GM19397 (cell line): ENCODE measurements at regions not wholly inside any gene's neighbourhood (a gene's known extent, or its start where the extent isn't known, plus 50 kb on each side); places are given as distances from the start of the nearest gene placed in this dataset.
A peak's percentile ranks its signal among the peaks of the same experiment; 100 is the strongest.
"Not testable (repeated sequence)": the region's sequence is repeated elsewhere in the genome, so short reads cannot be mapped to it uniquely, and the experiment has no call there.

Experiments
- ATAC-seq: cut with Tn5 transposase; IDR thresholded peaks from one replicate; pipeline ENCODE4 v1.9.1; 2021; ENCODE audit warnings: mild to moderate bottlenecking, moderate library complexity; ENCODE audit not compliant: unreplicated experiment

DNA sequence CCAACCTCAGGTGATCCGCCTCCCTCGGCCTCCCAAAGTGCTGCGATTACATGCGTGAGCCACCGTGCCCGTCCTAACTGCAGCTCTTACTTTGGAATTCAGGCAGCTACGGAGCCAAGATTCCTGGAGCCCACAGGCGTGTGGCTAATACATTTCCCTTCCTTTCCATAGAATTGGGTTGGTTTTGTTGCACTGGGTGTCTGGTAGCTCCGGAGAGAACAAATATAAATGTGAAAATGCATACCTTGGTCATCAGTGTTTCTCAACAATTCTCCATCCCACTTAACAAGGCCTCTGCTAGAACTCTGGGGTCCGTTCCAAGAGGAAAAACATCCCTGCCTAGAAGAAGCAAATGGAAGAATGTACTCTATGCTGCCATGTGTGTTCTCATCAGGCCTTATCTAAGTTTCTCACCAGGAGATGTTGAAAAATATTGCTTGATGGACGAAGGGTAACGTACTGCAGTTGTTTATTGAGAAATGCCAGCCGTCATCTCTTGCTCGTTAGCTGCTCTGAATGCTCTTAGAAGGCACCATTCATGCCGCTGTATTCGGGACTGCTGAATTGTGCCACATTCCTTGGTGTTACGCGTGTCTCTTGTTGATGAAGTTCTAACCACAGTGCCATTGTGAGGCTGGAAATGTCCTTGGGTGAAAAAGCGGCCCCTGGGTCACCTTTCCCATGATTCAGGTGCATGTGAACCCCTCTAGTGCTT lies 50.5 kb upstream of the CD99 start:
- ATAC-seq, result no peak

DNA sequence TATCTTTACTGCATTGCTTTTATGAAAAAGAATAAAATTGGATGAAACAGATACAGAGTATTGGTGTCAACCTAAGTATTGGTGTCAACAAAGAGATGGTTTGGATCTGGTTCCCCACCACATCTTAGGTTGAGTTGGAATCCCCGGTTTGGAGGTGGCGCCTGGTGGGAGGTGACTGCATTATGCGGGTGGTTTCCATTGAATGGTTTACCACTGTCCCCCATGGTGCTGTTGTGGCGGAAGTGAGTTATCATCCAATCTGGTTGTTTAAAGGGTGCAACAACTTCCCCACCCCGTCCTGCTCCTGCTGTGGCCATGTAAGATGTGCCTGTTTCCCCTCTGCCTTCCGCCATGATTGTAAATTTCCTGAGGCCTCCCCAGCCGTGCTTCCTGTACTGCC lies 52.8 kb upstream of the CD99 start:
- ATAC-seq, result no peak

DNA sequence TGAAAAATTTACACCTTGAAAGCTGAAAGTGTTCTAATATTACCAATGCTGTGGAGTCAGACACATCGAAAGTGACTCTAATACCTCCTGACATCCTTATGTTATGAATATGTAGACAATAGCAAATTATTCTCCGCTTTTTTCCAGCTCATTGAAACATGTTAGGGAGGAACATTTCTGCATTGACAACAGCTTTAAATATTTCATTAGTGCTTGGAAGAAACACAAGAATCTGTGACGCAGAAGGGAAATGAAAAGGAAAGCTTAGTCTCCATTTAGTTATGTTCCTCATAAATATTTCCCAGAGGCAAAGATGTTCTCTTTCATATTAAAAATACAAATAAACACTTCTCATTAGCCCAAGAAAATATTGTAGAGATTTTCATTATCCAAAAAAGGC lies 55.8 kb upstream of the CD99 start:
- no peak for ATAC-seq

DNA sequence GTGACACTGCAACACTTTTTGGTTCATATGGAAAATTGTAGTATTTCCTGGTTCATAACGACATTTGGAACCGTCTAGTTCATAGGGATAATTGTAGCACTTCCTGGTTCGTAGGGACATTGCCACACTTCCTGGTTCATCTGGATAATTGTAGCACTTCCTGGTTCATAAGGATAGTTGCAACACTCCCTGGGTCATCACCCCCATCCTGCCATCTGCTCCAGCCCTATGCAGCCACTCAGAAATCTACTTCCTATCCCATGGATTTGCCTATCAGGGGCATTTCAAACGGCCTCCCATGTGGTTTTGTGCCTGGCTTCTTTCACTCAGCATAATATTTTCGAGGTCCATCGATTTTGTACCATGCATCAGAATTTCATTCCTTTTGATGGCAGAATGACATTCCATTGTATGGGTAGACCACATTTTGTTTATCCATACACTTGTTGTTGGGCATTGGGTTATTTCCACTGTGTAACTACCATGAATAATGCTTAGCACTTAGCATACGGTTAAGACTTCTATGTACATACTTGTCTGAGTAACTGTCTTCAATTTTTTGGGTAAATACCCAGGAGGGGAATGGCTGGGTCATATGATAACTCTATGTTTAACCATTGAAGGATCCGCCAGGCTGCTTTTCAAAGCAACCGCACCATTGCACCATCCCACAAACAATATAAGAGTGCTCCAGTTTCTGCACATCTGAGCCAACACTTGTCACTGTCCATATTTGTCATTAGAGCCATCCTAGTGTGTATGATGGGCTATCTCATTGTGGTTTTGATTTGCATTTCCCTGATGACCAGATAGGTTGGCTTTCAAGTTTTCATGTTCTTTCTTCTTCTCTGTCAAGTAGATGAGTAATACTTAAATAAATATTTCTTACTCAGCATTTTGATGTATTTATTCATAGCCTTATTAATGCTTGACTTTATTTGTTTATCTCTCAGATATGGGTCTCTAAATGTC lies 58.3 kb upstream of the CD99 start:
- no peak for ATAC-seq

DNA sequence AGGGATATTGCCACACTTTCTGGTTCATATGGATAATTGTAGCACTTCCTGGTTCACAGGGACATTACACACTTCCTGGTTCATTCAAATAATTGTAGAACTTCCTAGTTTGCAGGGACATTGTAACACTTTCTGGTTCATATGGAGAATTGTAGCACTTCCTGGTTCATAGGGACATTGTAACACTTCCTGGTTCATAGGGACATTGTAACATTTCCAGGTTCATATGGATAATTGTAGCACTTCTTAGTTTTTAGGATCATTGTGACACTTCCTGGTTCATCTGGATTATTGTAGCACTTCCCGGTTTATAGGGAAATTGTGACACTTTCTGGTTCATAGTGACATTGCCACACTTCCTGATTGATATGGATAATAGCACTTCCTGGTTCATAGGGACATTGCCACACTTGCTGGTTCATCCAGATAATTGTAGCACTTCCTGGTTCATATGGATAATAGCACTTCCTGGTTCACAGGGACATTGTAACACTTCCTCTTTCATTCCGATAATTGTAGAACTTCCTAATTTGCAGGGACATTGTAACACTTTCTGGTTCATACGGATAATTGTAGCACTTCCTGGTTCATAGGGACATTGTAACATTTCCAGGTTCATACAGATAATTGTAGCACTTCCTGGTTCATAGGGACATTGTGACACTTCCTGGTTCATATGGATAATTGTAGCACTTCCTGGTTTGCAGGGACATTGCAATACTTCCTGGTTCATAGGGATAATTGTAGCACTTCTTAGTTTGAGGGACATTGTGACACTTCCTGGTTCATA lies 59.2 kb upstream of the CD99 start:
- no peak for ATAC-seq

DNA sequence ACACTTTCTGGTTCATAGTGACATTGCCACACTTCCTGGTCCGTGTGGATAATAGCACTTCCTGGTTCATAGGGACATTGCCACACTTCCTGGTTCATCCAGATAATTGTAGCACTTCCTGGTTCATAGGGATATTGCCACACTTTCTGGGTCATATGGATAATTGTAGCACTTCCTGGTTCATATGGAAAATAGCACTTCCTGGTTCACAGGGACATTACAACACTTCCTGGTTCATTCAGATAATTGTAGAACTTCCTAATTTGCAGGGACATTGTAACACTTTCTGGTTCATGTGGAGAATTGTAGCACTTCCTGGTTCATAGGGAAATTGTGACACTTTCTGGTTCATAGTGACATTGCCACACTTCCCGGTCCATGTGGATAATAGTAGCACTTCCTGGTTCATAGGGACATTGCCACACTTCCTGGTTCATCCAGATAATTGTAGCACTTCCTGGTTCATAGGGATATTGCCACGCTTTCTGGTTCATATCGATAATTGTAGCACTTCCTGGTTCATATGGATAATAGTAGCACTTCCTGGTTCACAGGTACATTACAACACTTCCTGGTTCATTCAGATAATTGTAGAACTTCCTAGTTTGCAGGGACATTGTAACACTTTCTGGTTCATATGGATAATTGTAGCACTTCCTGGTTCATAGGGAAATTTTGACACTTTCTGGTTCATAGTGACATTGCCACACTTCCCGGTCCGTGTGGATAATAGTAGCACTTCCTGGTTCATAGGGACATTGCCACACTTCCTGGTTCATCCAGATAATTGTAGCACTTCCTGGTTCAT lies 60.0 kb upstream of the CD99 start:
- ATAC-seq, result not testable (repeated sequence)

DNA sequence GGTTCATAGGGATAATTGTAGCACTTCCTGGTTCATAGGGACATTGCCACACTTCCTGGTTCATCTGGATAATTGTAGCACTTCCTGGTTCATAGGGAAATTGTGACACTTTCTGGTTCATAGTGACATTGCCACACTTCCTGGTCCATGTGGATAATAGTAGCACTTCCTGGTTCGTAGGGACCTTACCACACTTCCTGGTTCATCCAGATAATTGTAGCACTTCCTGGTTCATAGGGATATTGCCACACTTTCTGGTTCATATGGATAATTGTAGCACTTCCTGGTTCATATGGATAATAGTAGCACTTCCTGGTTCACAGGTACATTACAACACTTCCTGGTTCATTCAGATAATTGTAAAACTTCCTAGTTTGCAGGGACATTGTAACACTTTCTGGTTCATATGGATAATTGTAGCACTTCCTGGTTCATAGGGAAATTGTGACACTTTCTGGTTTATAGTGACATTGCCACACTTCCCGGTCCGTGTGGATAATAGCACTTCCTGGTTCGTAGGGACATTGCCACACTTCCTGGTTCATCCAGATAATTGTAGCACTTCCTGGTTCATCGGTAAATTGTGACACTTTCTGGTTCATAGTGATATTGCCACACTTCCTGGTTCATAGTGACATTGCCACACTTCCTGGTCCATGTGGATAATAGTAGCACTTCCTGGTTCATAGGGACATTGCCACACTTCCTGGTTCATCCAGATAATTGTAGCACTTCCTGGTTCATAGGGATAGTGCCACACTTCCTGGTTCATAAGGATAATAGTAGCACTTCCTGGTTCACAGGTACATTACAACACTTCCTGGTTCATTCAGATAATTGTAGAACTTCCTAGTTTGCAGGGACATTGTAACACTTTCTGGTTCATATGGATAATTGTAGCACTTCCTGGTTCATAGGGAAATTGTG lies 60.8 kb upstream of the CD99 start:
- not testable (repeated sequence) for ATAC-seq

DNA sequence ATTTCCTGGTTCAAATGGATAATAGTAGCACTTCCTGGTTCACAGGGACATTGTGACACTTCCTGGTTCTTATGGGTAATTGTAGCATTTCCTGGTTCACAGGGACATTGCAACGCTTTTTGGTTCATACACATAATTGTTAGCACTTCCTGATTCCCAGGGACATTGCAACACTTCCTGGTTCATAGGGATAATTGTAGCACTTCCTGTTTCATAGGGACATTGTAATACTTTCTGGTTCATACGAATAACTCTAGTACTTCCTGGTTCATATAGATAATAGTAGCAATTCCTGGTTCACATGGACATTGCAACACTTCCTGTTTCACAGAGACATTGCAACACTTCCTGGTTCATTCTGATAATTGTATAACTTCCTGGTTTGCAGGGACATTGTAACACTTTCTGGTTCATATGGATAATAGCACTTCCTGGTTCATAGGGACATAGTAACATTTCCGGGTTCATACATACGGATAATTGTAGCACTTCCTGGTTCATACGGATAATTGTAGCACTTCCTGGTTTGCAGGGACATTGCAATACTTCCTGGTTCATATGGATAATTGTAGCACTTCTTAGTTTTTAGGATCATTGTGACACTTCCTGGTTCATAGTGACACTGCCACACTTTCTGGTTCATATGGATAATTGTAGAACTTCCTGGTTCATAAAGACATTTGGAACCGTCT lies 61.6 kb upstream of the CD99 start:
- ATAC-seq, result no peak

DNA sequence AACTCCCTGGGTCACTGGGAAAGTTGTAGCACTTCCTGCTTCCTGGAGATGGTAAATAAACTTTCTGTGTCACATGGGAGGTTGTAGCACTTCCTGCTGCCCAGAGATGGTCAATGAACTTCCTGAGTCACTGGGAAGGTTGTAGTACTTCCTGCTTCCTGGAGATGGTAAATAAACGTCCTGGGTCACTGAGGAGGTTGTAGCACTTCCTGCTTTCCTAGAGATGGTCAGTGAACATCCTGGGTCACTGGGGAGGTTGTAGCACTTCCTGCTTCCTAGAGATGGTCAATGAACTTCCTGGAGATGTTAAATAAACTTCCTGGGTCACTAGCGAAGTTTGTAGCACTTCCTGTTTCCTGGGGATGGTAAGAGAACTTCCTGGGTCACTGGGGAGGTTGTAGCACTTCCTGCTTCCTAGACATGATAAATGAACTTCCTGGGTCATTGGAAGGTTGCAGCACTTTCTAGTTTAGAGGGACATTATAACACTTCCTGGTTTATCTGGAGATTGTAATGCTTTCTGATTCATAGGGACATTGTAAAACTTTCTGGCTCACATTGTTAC lies 62.3 kb upstream of the CD99 start:
- no peak for ATAC-seq

DNA sequence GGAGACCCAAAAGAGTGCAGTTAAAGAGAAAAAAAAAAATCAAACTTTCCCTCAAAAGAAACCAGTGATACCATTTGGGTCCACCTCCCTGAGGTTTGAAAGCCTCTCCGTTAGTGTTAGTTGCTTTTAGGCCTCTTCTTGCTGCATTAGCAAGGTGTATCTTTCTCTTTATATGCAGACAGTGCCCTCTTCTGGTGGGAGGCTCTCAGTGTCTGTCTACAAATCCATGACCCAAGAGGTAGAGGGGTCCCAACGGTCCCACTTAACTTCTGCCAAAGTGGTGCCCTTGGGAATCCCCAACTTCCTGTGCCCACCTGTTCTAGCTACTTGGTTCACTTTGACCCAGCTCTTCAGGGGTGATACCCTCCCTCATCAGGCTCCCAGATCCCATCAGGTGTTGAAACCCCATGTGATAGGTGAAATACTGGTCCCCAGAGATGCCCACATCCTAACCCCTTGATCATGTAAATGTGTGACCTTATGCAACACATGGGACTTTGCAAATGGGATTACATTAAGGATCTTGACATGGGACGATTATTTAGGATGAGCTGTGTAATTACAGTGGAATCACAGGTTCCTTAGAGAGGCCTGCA lies 63.7 kb upstream of the CD99 start:
- ATAC-seq, result peak; percentile 48

DNA sequence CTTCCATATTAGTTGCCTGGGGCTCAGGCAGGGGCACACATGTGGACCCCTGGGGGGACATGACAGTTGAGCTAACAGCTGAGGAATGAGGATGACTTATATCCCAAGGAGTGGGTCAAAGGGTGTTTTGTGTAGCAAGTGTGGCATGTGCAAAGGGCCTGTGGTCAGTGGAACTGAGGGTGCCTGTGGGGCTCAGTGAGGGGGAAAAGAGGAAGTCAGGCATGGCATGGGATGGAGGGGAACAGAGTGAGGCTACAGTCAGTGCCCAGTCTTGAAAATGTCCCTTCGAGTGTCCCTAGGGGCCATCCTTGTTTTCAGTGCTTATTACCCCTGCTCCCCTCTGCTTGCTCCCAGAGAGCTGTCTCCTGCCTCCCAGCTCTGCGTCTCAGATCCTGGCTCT lies 64.3 kb upstream of the CD99 start:
- ATAC-seq, result no peak

DNA sequence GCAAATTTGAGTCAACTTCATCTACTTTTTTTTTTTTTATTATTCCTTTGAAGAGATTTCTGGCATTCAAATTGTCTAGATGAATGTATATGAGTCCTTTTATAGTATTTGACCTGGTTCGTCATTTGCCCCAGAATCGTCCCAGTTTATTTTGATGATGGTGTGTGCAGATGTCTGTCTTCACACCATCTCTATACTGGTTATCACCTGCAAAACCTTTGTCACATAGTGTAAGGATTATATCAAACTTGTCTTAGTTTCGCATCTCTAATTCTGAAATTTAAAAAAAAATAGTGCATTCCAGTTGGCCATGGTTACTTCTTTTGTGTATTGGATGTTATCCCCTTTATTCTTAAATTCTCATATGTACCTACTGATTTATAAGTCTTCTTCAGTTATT lies 70.5 kb upstream of the CD99 start:
- no peak for ATAC-seq

DNA sequence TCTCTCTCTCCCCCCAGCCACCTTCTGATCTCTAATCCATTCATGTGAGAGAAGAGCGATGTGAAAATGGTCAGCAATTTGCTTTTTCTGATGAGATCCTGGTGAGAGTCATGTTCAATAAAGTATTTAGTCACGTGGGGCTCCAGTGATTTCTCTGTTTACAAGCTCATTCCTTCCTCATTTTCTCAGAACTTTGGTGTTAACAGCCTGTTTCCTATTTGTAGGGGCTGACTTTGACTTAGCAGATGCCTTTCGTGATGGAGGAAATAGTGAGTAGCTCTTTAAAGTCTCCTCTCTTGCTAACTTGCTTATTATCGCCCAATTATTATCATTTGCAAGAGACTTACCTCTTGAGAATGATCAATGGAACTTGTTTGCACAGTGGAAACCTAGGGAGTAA lies 72.6 kb upstream of the CD99 start:
- ATAC-seq, result no peak

DNA sequence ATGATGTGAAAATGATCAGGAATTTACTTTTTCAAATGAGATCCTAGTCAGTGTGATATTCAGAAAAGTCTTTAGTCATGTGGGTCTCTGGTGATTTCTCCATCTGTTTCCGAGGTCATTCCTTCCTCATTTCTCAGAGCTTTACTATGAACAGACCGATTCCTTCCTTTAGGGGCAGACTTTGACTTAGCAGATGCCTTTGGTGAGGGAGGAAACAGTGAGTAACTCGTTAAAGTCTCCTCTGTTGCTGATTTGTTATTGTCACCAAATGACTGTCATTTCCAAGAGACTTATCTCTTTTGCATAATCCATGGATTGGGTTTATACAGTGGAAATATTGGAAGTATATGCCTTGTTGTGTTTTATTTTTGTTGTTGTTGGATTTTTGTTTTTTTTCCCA lies 76.2 kb upstream of the CD99 start:
- ATAC-seq, result no peak

DNA sequence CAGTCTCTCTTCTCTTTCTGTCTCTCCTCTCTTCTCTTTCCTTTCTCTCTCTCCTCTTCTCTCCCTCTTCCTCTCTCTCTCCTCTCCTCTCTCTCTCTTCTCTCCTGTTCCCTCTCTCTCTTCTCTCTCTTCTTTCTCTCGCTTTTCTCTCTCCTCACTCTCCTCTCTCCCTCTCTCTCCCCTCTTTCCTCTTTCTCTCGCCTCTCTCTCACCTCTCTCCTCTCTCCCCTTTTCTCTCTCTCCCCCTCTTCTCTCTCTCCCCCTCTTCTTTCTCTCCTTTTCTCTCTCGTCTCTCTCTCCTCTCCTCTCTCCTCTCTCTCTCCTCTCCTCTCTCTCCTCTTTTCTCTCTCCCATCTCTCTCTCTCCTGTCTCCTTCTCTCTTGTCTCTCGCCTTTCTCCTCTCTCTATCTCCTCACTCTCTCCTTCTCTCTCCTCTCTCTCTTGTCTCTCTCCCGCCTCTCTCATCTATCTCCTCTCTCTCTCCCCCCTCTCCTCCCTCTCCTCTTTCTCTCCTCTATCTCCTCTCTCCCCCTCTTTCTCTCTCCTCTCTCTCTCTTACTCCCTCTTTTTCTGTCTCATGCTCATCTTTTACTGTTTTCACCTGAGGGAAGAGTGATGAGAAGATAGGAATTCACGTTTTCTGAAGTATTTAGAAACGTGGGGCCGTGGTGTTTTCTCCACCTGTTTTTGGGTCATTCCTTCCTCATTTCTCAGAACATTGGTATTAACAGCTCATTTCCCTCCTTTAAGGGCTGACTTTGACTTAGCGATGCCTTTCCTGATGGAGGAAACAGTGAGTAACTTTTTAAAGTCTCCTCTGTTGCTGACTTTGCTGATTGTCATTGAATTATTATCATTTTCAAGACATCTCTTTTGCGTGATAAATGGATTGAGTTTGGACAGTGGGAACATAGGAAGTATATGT lies 80.6 kb upstream of the CD99 start:
- ATAC-seq, result no peak

DNA sequence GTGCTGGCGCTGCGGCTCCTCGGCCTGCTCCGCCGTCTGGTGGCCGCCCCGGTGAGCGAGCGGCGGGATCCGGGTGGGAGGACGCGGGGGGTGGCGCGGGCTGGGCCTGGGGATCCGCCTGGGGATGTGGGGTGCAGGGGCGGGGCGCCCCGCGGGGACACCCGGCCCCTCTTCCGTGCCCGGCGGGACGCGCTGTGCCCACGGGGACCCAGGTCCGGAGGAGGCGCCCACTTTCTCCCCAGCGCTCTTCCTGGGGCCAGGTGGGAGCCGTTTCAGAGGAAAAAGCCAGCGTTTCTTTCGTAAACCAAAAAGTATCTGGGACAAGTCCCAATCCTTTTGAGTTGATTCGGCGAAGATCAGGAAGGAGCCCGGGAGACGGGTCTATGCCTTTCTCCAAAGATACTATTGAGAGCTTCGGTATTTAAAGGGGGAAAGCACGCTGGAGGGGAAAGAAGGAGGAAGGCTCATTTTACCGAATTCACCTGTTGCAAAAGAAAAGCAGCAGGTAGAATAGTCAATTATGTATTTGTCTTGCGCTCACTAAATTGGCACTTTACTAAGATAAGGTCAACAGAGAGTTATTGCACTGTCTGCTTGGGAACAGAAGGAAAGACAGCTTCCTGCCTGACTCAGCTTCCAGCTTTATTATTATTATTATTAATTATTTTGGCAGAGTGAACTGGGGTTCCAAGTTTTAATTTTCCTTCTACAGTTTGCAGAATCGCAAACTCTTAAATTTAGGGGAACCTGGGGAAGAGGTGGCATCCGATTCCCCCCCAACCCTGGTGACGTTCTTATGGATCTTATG lies 81.5 kb upstream of the CD99 start:
- no peak for ATAC-seq
